Dedifferentiated amniotic fluid mesenchymal stem cell (primary cell): ENCODE measurements at regions not wholly inside any gene's neighbourhood (a gene's known extent, or its start where the extent isn't known, plus 50 kb on each side); places are given as distances from the start of the nearest gene placed in this dataset.
"Not testable (repeated sequence)": the region's sequence is repeated elsewhere in the genome, so short reads cannot be mapped to it uniquely, and the experiment has no call there.

Experiments used
- DNase-seq: peaks from one replicate; pipeline ENCODE4 v3.0.0-alpha.2; 2016; ENCODE audit errors: extremely low spot score

GRCh38 chr9:103399535-103399934 lies 404.4 kb downstream of the CYLC2 start:
- no peak for DNase-seq

GRCh38 chr9:103407260-103407659 lies 412.1 kb downstream of the CYLC2 start:
- DNase-seq, result no peak

GRCh38 chr9:103410059-103410458 lies 414.9 kb downstream of the CYLC2 start:
- DNase-seq, result no peak

GRCh38 chr9:103427696-103428095 lies 432.6 kb downstream of the CYLC2 start:
- no peak for DNase-seq

- DNase-seq, result no peak
These were observed 435.3 kb downstream of the CYLC2 start for GRCh38 chr9:103430469-103430868.

- no peak for DNase-seq
These were observed 436.7 kb downstream of the CYLC2 start for GRCh38 chr9:103431809-103432208.

GRCh38 chr9:103444176-103444575 lies 449.0 kb downstream of the CYLC2 start:
- DNase-seq, result no peak

GRCh38 chr9:103458826-103459225 lies 463.7 kb downstream of the CYLC2 start:
- DNase-seq, result no peak

GRCh38 chr9:103471241-103471640 lies 476.1 kb downstream of the CYLC2 start:
- no peak for DNase-seq

- no peak for DNase-seq
These were observed 479.0 kb downstream of the CYLC2 start for GRCh38 chr9:103474156-103474555.

GRCh38 chr9:103483471-103484096 lies 488.5 kb downstream of the CYLC2 start:
- DNase-seq, result no peak

GRCh38 chr9:103485138-103485537 lies 490.0 kb downstream of the CYLC2 start:
- no peak for DNase-seq

GRCh38 chr9:103514767-103515166 lies 519.6 kb downstream of the CYLC2 start:
- no peak for DNase-seq

GRCh38 chr9:103522409-103522808 lies 527.3 kb downstream of the CYLC2 start:
- DNase-seq, result no peak

- DNase-seq, result no peak
These were observed 535.8 kb downstream of the CYLC2 start for GRCh38 chr9:103530934-103531333.

GRCh38 chr9:103533318-103533717 lies 538.2 kb downstream of the CYLC2 start:
- DNase-seq, result no peak

- no peak for DNase-seq
These were observed 542.3 kb downstream of the CYLC2 start for GRCh38 chr9:103537426-103537825.

GRCh38 chr9:103545260-103545659 lies 548.8 kb upstream of the SMC2 start:
- DNase-seq, result no peak

GRCh38 chr9:103552712-103553111 lies 541.4 kb upstream of the SMC2 start:
- no peak for DNase-seq

- no peak for DNase-seq
These were observed 520.1 kb upstream of the SMC2 start for GRCh38 chr9:103574056-103574455.

- no peak for DNase-seq
These were observed 507.4 kb upstream of the SMC2 start for GRCh38 chr9:103586721-103587120.

- no peak for DNase-seq
These were observed 492.8 kb upstream of the SMC2 start for GRCh38 chr9:103601287-103601686.

- DNase-seq, result not testable (repeated sequence)
These were observed 482.2 kb upstream of the SMC2 start for GRCh38 chr9:103611950-103612349.

- DNase-seq, result no peak
These were observed 478.1 kb upstream of the SMC2 start for GRCh38 chr9:103615994-103616393.
